ENCODE measurements at regions not wholly inside any gene's neighbourhood (a gene's known extent, or its start where the extent isn't known, plus 50 kb on each side); places are given as distances from the start of the nearest gene placed in this dataset.

DNA sequence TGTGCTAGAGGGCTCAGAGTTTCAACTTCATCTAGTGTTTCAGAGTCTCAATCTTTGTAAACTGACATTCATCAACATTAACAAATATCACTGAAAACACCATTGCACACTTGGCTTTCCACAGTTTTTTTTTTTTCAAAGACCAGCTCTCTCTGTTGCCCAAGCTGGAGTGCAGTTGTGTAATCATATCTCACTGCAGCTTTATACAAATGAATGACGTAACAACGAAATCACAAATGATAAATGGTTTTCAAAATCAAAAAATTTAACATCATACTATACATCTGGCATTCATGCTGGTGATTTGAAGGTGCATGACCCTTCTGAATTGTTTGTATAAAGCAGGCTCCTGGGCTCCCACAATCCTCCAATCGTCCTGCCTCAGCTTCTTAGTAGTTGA is 248.0 kb upstream of the TMTC4 start:
- Histone ChIP-seq H4K5ac (ENCODE audit: insufficient read length, low read depth, low read length) (no peak overlapping the region), H3K4me2 (ENCODE audit: insufficient read depth in 1 of 2, low read depth in 2 of 2, low read length in 2 of 2) (no peak overlapping the region), H4K20me1 (replicated peaks in 1 of 2; ENCODE audit: control insufficient read depth in 1 of 2, insufficient read depth in 2 of 2, low read length in 2 of 2) (no peaks in the 10 kb centered on the region), H4K91ac (replicated peaks; ENCODE audit: insufficient read length, low read length) (no peak overlapping the region), H3K9me3 (ENCODE audit: insufficient read depth in 2 of 2, low read depth in 1 of 2, low read length in 1 of 2) (no peaks in the 10 kb centered on the region), H4K8ac (ENCODE audit: extremely low read depth, insufficient read depth, low read length) (no peak overlapping the region), H3K4me1 (replicated peaks in 1 of 4; ENCODE audit: control insufficient read depth in 3 of 4, insufficient read depth in 4 of 4, low read length in 3 of 4) (no peaks in the 10 kb centered on the region), H3K27me3 (replicated peaks in 1 of 4; ENCODE audit: control insufficient read depth in 3 of 4, extremely low read depth in 1 of 4, insufficient read depth in 3 of 4, low read length in 3 of 4) (no peaks in the 10 kb centered on the region), H3K18ac (ENCODE audit: extremely low read depth, low read length) (no peak overlapping the region), H2AFZ (ENCODE audit: low read length) (no peak overlapping the region), H3K27ac (ENCODE audit: low read depth, low read length) (no peak overlapping the region), H3K4me3 (ENCODE audit: extremely low read depth in 1 of 4, insufficient read depth in 2 of 4, low read depth in 3 of 4, low read length in 4 of 4) (no peak overlapping the region), H2BK12ac (ENCODE audit: low read depth, low read length) (no peak overlapping the region), H3K9ac (replicated peaks in 1 of 4; ENCODE audit: extremely low read depth in 1 of 4, low read depth in 3 of 4, low read length in 3 of 4) (no peak overlapping the region), H2BK20ac (ENCODE audit: low read length) (no peak overlapping the region), H3K56ac (replicated peaks; ENCODE audit: insufficient read length, low read depth, low read length) (no peak overlapping the region), H3K23ac (ENCODE audit: insufficient read length) (no peak overlapping the region), H3K23me2 (ENCODE audit: low read depth, low read length) (no peaks in the 10 kb centered on the region), H2BK120ac (replicated peaks; ENCODE audit: low read depth, low read length) (no peak overlapping the region), H3K4ac (replicated peaks; ENCODE audit: insufficient read length, low read depth, low read length) (no peak overlapping the region), H3K79me1 (ENCODE audit: low read depth, low read length) (no peaks in the 10 kb centered on the region), H2BK5ac (ENCODE audit: low read depth, low read length) (no peak overlapping the region), H2AK5ac (ENCODE audit: low read depth, low read length) (no peak overlapping the region), H2BK15ac (ENCODE audit: low read length) (no peak overlapping the region), H3K36me3 (ENCODE audit: control insufficient read depth in 2 of 4, insufficient read depth in 4 of 4, low read length in 3 of 4) (no peaks in the 10 kb centered on the region), H3K14ac (ENCODE audit: insufficient read length) (no peak overlapping the region), H3K79me2 (ENCODE audit: control insufficient read depth in 1 of 2, insufficient read depth in 2 of 2, low read length in 2 of 2) (no peaks in the 10 kb centered on the region)
- FAIRE-seq = no peak
- POLR2A ChIA-PET (ENCODE audit: partially characterized antibody) = no interaction called here
- WGBS, 2 experiments (ENCODE audit: extremely low coverage in 1 of 2, insufficient coverage in 1 of 2, insufficient read length in 1 of 2, insufficient replicate concordance in 2 of 2, low coverage in 1 of 2, low lambda C conversion rate in 2 of 2, missing lambda C conversion rate in 1 of 2) = 90% methylated on average over 3 of the region's 3 CpGs; no CpG with 5 or more reads in 1 of the 2 experiments
- CTCF ChIA-PET (ENCODE audit: partially characterized antibody) = interaction anchor here (0.7 to 0.8 kb wide), 2 partner anchors 180 to 1026 kb away, joined by 3 to 4 read pairs; no protein-coding TSS in a partner anchor
- DNase-seq (ENCODE audit: low read depth in 1 of 2, low spot score in 2 of 2) = no peak
- TF ChIP-seq GABPA (IDR thresholded peaks at IDR 0.05; ENCODE audit: borderline replicate concordance, insufficient read depth, low read length) (no peak), RAD21 (IDR thresholded peaks at IDR 0.05 in 1 of 2, conservative IDR thresholded peaks at IDR 0.05 in 1 of 2; ENCODE audit: low read depth in 2 of 2, low read length in 2 of 2) (no peak), RNF2 (IDR thresholded peaks at IDR 0.05; ENCODE audit: borderline replicate concordance, low read depth, low read length, missing control alignments, poor library complexity, severe bottlenecking) (no peak), SIN3A (conservative IDR thresholded peaks at IDR 0.05 in 1 of 2, IDR thresholded peaks at IDR 0.05 in 1 of 2; ENCODE audit: low read depth in 1 of 2, low read length in 2 of 2) (no peak), POLR2AphosphoS5 (IDR thresholded peaks at IDR 0.05; ENCODE audit: low read depth, low read length) (no peak), RBBP5 (IDR thresholded peaks at IDR 0.05; ENCODE audit: borderline replicate concordance, low read depth, low read length) (no peak), YY1 (IDR thresholded peaks at IDR 0.05; ENCODE audit: low read depth, low read length) (no peak), CHD2 (IDR thresholded peaks at IDR 0.05; ENCODE audit: low read length) (no peak), CHD1 (IDR thresholded peaks at IDR 0.05; ENCODE audit: low read depth, low read length) (no peak)
- TF ChIP-seq, protein P1, sequence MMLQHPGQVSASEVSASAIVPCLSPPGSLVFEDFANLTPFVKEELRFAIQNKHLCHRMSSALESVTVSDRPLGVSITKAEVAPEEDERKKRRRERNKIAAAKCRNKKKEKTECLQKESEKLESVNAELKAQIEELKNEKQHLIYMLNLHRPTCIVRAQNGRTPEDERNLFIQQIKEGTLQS (IDR thresholded peaks at IDR 0.05; ENCODE audit: insufficient read depth, low read depth, low read length) = no peak
- TF ChIP-seq, protein P2, sequence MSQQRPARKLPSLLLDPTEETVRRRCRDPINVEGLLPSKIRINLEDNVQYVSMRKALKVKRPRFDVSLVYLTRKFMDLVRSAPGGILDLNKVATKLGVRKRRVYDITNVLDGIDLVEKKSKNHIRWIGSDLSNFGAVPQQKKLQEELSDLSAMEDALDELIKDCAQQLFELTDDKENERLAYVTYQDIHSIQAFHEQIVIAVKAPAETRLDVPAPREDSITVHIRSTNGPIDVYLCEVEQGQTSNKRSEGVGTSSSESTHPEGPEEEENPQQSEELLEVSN (IDR thresholded peaks at IDR 0.05) = no peak
